ENCODE measurements at regions not wholly inside any gene's neighbourhood (a gene's known extent, or its start where the extent isn't known, plus 50 kb on each side); places are given as distances from the start of the nearest gene placed in this dataset.
"Not testable (repeated sequence)": the region's sequence is repeated elsewhere in the genome, so short reads cannot be mapped to it uniquely, and the experiment has no call there.

- no peak for DNase-seq
Observed at GRCh38 chr13:56019606-56020005, 1121.1 kb upstream of the PRR20A start.

GRCh38 chr13:56020425-56020824 lies 1120.3 kb upstream of the PRR20A start:
- no peak for DNase-seq

- no peak for DNase-seq
Observed at GRCh38 chr13:56039992-56040391, 1100.7 kb upstream of the PRR20A start.

GRCh38 chr13:56066321-56066720 lies 1074.4 kb upstream of the PRR20A start:
- DNase-seq: no peak

GRCh38 chr13:56102641-56103040 lies 1038.1 kb upstream of the PRR20A start:
- DNase-seq: no peak

- no peak for DNase-seq
Observed at GRCh38 chr13:56110751-56111150, 1030.0 kb upstream of the PRR20A start.

GRCh38 chr13:56134524-56134923 lies 1006.2 kb upstream of the PRR20A start:
- DNase-seq: no peak

- no peak for DNase-seq
Observed at GRCh38 chr13:56166864-56167263, 973.9 kb upstream of the PRR20A start.

- DNase-seq: no peak
Observed at GRCh38 chr13:56168581-56168980, 972.1 kb upstream of the PRR20A start.

- no peak for DNase-seq
Observed at GRCh38 chr13:56173346-56173745, 967.4 kb upstream of the PRR20A start.

GRCh38 chr13:56182598-56182997 lies 958.1 kb upstream of the PRR20A start:
- DNase-seq: no peak

GRCh38 chr13:56187331-56187730 lies 953.4 kb upstream of the PRR20A start:
- DNase-seq: no peak

GRCh38 chr13:56188582-56188981 lies 952.1 kb upstream of the PRR20A start:
- not testable (repeated sequence) for DNase-seq

- DNase-seq: no peak
Observed at GRCh38 chr13:56189439-56189838, 951.3 kb upstream of the PRR20A start.

GRCh38 chr13:56189978-56190377 lies 950.7 kb upstream of the PRR20A start:
- no peak for DNase-seq

GRCh38 chr13:56198350-56198749 lies 942.4 kb upstream of the PRR20A start:
- no peak for DNase-seq

- no peak for DNase-seq
Observed at GRCh38 chr13:56201834-56202233, 938.9 kb upstream of the PRR20A start.

- DNase-seq: no peak
Observed at GRCh38 chr13:56216221-56216620, 924.5 kb upstream of the PRR20A start.

GRCh38 chr13:56247692-56248091 lies 893.0 kb upstream of the PRR20A start:
- no peak for DNase-seq

- no peak for DNase-seq
Observed at GRCh38 chr13:56271686-56272085, 869.0 kb upstream of the PRR20A start.

- no peak for DNase-seq
Observed at GRCh38 chr13:56283262-56283828, 857.4 kb upstream of the PRR20A start.

- DNase-seq: no peak
Observed at GRCh38 chr13:56299650-56300049, 841.1 kb upstream of the PRR20A start.

- DNase-seq: no peak
Observed at GRCh38 chr13:56314765-56315164, 826.0 kb upstream of the PRR20A start.

- no peak for DNase-seq
Observed at GRCh38 chr13:56317841-56318240, 822.9 kb upstream of the PRR20A start.

GRCh38 chr13:56332671-56333070 lies 808.0 kb upstream of the PRR20A start:
- DNase-seq: no peak

- no peak for DNase-seq
Observed at GRCh38 chr13:56335775-56336174, 804.9 kb upstream of the PRR20A start.

All from T1000 (cell line).